ENCODE measurements at regions not wholly inside any gene's neighbourhood (a gene's known extent, or its start where the extent isn't known, plus 50 kb on each side); places are given as distances from the start of the nearest gene placed in this dataset.

- TF ChIP-seq, protein P1, sequence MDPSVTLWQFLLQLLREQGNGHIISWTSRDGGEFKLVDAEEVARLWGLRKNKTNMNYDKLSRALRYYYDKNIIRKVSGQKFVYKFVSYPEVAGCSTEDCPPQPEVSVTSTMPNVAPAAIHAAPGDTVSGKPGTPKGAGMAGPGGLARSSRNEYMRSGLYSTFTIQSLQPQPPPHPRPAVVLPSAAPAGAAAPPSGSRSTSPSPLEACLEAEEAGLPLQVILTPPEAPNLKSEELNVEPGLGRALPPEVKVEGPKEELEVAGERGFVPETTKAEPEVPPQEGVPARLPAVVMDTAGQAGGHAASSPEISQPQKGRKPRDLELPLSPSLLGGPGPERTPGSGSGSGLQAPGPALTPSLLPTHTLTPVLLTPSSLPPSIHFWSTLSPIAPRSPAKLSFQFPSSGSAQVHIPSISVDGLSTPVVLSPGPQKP (IDR thresholded peaks at IDR 0.05; ENCODE audit: low read depth, low read length): no peak
- TF ChIP-seq PHF8 (IDR thresholded peaks at IDR 0.05; ENCODE audit: borderline replicate concordance, low read depth) (no peak), SREBF2 (IDR thresholded peaks at IDR 0.05) (no peak), NR3C1 (IDR thresholded peaks at IDR 0.05) (no peak), POLR2AphosphoS2 (conservative IDR thresholded peaks at IDR 0.05; ENCODE audit: low read length) (no peak), POLR2A (IDR thresholded peaks at IDR 0.05; ENCODE audit: low read length) (no peak), KDM1A (IDR thresholded peaks at IDR 0.05; ENCODE audit: low read depth) (no peak), JUN (IDR thresholded peaks at IDR 0.05) (no peak), RCOR1 (IDR thresholded peaks at IDR 0.05; ENCODE audit: low read depth, low read length) (no peak), MAFK (IDR thresholded peaks at IDR 0.05; ENCODE audit: partially characterized antibody) (no peak), ZC3H11A (IDR thresholded peaks at IDR 0.05) (no peak), JUNB (IDR thresholded peaks at IDR 0.05) (no peak), REST (IDR thresholded peaks at IDR 0.05) (no peak)
- TF ChIP-seq, protein P2, sequence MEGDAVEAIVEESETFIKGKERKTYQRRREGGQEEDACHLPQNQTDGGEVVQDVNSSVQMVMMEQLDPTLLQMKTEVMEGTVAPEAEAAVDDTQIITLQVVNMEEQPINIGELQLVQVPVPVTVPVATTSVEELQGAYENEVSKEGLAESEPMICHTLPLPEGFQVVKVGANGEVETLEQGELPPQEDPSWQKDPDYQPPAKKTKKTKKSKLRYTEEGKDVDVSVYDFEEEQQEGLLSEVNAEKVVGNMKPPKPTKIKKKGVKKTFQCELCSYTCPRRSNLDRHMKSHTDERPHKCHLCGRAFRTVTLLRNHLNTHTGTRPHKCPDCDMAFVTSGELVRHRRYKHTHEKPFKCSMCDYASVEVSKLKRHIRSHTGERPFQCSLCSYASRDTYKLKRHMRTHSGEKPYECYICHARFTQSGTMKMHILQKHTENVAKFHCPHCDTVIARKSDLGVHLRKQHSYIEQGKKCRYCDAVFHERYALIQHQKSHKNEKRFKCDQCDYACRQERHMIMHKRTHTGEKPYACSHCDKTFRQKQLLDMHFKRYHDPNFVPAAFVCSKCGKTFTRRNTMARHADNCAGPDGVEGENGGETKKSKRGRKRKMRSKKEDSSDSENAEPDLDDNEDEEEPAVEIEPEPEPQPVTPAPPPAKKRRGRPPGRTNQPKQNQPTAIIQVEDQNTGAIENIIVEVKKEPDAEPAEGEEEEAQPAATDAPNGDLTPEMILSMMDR (IDR thresholded peaks at IDR 0.05): no peak
Measured at GRCh38 chr12:107948391-107948945, 174.0 kb downstream of the ASCL4 start.

Data from A549 (cell line).